ENCODE measurements at regions not wholly inside any gene's neighbourhood (a gene's known extent, or its start where the extent isn't known, plus 50 kb on each side); places are given as distances from the start of the nearest gene placed in this dataset.

DNA sequence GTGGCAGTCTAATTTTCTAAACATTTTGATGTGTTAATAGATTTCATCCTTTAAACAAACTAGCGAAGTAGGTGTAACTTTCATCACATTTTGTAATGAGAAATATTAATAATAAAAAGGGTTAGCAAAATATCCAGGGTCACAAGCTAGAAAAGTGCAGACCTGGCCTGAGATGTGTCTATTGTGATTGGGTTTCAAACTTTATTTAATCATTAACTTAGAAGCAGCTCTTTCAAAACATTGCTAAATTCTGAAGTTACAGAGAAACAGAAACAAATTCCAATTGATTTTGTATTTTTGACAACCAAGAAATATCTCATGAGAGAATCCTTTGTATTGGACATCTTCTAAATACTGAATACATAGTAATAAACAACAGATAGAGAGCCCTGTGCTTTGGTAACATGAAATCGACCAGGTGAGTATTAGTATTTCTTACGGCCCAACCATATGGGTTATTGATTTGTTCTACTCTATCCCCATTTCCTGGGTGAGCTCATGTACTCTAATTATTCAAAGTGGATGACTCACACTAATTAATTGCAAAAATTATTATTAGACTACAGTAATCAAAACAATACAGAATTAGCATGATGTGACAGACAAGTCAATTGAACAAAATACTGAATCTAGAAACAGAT lies 1093.8 kb upstream of the AGA start:
- in situ Hi-C loops (cut with MboI; ENCODE audit: low sequenced_read_pairs in 4 of 4) (no loop called here), intact Hi-C loops (cut with DNase I; ENCODE audit: low total_unique reads) (no loop called here)
- Histone ChIP-seq H3K27ac (no peak overlapping the region), H3K4me3 (no peak overlapping the region), H3K4me1 (no peaks in the 10 kb centered on the region), H3K36me3 (no peaks in the 10 kb centered on the region), H3K27me3 (no peaks in the 10 kb centered on the region), H3K9me3 (no peaks in the 10 kb centered on the region)
- ATAC-seq: no peak
- TF ChIP-seq CTCF (IDR thresholded peaks at IDR 0.05 in 4 of 5, conservative IDR thresholded peaks at IDR 0.05 in 1 of 5) (no peak), POLR2A (IDR thresholded peaks at IDR 0.05) (no peak)
- DNase-seq: no peak

GRCh38 chr4:178553201-178553600 lies 1111.0 kb upstream of the AGA start:
- TF ChIP-seq CTCF (IDR thresholded peaks at IDR 0.05 in 4 of 5, conservative IDR thresholded peaks at IDR 0.05 in 1 of 5) (no peak), POLR2A (IDR thresholded peaks at IDR 0.05) (no peak)
- in situ Hi-C loops (cut with MboI; ENCODE audit: low sequenced_read_pairs in 4 of 4): no loop called here
- ATAC-seq: no peak

DNA sequence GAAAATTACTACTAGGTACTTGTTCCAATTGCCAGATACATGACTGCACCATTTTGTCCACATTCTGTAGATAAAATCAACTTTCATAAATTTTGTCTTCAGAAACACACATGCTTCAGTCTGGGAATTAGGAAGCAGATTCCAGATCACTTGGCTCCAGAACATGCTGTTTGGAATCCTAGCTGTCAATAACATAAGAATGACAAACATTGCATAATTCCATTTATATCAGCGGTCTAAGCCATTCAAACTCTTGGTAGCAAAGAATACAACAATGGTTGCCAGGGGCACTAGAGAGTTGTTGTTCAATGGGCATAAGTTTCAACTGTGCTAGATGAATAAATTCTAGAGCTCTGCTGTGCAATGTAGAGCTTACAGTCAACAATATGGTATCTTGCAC lies 1112.1 kb upstream of the AGA start:
- H3K4me1 ChIP-seq: no peaks in the 10 kb centered on the region
- H3K36me3 ChIP-seq: no peaks in the 10 kb centered on the region
- DNase-seq (no peak), ATAC-seq (no peak)
- in situ Hi-C loops (cut with MboI; ENCODE audit: low sequenced_read_pairs in 4 of 4) (no loop called here), intact Hi-C loops (cut with DNase I; ENCODE audit: low total_unique reads) (no loop called here)
- no peaks in the 10 kb centered on the region for H3K9me3 ChIP-seq
- no peak overlapping the region for H3K4me3 ChIP-seq
- H3K27ac ChIP-seq: no peak overlapping the region
- TF ChIP-seq POLR2A (IDR thresholded peaks at IDR 0.05) (no peak), CTCF (IDR thresholded peaks at IDR 0.05 in 4 of 5, conservative IDR thresholded peaks at IDR 0.05 in 1 of 5) (no peak)
- no peaks in the 10 kb centered on the region for H3K27me3 ChIP-seq

More at GRCh38 chr4:178553201-178553600, 1111.0 kb upstream of the AGA start:
- no peak overlapping the region for H3K27ac ChIP-seq
- H3K4me3 ChIP-seq: no peak overlapping the region
- no peak for DNase-seq
- H3K4me1 ChIP-seq: no peaks in the 10 kb centered on the region
- H3K36me3 ChIP-seq: no peaks in the 10 kb centered on the region
- intact Hi-C loops (cut with DNase I; ENCODE audit: low total_unique reads): no loop called here
- no peaks in the 10 kb centered on the region for H3K27me3 ChIP-seq
- no peaks in the 10 kb centered on the region for H3K9me3 ChIP-seq

GRCh38 chr4:178556796-178557195 lies 1114.6 kb upstream of the AGA start:
- H3K27ac ChIP-seq: no peak overlapping the region
- DNase-seq (no peak), ATAC-seq (no peak)
- no peak overlapping the region for H3K4me3 ChIP-seq
- TF ChIP-seq CTCF (IDR thresholded peaks at IDR 0.05 in 4 of 5, conservative IDR thresholded peaks at IDR 0.05 in 1 of 5) (no peak), POLR2A (IDR thresholded peaks at IDR 0.05) (no peak)
- no peaks in the 10 kb centered on the region for H3K27me3 ChIP-seq
- no peaks in the 10 kb centered on the region for H3K9me3 ChIP-seq
- H3K36me3 ChIP-seq: no peaks in the 10 kb centered on the region
- in situ Hi-C loops (cut with MboI; ENCODE audit: low sequenced_read_pairs in 4 of 4): no loop called here
- intact Hi-C loops (cut with DNase I; ENCODE audit: low total_unique reads): no loop called here
- H3K4me1 ChIP-seq: no peaks in the 10 kb centered on the region

GRCh38 chr4:178577933-178578332 lies 1135.7 kb upstream of the AGA start:
- TF ChIP-seq POLR2A (IDR thresholded peaks at IDR 0.05): no peak
- TF ChIP-seq CTCF (IDR thresholded peaks at IDR 0.05 in 4 of 5, conservative IDR thresholded peaks at IDR 0.05 in 1 of 5): no peak
- H3K4me3 ChIP-seq: no peak overlapping the region

More at GRCh38 chr4:178577933-178578332, 1135.7 kb upstream of the AGA start:
- Histone ChIP-seq H3K36me3 (no peaks in the 10 kb centered on the region), H3K9me3 (no peaks in the 10 kb centered on the region), H3K27ac (no peak overlapping the region), H3K27me3 (no peaks in the 10 kb centered on the region), H3K4me1 (no peaks in the 10 kb centered on the region)
- in situ Hi-C loops (cut with MboI; ENCODE audit: low sequenced_read_pairs in 4 of 4): no loop called here
- DNase-seq (no peak), ATAC-seq (no peak)
- intact Hi-C loops (cut with DNase I; ENCODE audit: low total_unique reads): no loop called here

Data from gastrocnemius medialis (tissue), 4 donors.